HG03342 (cell line): ENCODE measurements at regions not wholly inside any gene's neighbourhood (a gene's known extent, or its start where the extent isn't known, plus 50 kb on each side); places are given as distances from the start of the nearest gene placed in this dataset.

Source experiments
- ATAC-seq: cut with Tn5 transposase; IDR thresholded peaks from one replicate; pipeline ENCODE4 v1.9.1; 2021; ENCODE audit warnings: mild to moderate bottlenecking, moderate library complexity; ENCODE audit not compliant: unreplicated experiment

- no peak for ATAC-seq
Measured at GRCh38 chr5:21694567-21694966, 1158.6 kb downstream of the CDH12 start.

GRCh38 chr5:21693591-21693990, 1159.6 kb downstream of the CDH12 start:
- no peak for ATAC-seq

- ATAC-seq = no peak
Measured at GRCh38 chr5:21689587-21689986, 1163.6 kb downstream of the CDH12 start.

DNA sequence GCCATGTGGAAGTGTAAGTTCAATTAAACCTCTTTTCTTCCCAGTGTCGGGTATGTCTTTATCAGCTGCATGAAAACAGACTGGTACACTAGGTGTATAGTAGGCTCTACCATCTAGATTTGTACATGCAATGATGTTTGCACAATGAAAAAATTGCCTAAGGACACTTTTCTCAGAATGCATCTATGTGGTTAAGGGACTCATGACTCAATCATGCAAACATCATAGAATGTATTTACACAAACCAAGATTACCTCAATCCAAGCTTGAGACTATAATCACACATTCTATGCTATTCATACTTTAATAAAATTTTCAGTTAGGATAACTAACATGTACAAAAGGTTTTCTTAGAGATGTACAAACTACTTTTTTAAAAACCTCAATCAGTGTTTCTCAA, 1164.5 kb downstream of the CDH12 start:
- ATAC-seq = no peak

- ATAC-seq = no peak
Measured at GRCh38 chr5:21687621-21688020, 1165.5 kb downstream of the CDH12 start.

GRCh38 chr5:21686706-21687105, 1166.4 kb downstream of the CDH12 start:
- no peak for ATAC-seq

DNA sequence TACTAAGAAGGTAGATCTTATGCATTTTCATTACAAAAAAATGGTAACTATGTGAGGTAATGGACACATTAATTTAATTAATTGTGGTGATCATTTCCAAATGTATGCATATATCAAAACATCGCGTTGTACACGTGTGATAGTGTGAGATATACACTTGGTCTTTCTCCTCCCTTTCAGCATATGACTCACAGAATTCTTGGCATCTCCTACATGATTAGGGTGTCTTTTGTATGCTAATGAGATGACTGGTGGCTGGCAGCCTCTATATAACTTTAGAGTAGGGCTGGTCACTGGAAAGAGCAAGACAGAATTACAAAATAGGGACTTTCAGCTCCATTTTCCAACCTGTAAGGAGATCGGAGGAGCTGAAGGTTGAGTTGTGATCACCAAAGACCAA, 1167.6 kb downstream of the CDH12 start:
- ATAC-seq = no peak

DNA sequence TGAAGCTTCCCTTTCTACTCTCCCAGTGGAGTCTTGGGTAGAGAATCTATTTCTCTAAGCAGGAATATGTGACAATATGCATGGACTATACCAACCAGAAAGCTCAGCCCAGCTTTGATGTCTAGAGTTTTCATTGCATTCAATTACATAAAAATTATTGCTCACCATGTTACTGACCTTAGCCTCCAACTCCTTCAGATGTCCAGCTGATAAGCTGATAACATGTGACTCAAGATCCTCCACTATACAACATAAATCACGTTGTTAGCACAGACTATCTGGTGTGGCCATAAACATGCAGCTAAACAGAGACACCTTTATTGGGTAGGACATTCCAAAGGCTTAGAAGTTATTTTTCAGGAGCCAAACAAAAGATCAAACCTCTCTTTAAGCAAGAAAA, 1168.2 kb downstream of the CDH12 start:
- no peak for ATAC-seq

DNA sequence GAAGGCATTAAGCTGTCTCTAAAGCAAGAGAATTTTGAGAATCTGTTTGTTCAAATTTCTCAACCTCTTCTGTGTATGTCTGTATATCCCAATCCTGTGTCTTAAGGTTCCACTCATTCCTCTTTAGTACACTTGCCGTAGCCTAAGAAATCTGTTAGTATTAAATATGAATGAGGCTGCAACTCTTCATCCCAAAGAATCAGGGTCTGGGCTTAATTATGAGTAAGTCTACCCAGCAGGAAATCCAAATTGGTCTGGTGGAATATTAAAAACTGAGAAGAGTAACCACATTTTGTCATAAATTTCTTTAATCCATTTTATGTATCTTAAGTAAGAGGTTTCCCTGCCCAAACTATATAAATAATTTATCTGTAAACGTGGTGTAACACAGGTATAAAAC, 1171.2 kb downstream of the CDH12 start:
- no peak for ATAC-seq

DNA sequence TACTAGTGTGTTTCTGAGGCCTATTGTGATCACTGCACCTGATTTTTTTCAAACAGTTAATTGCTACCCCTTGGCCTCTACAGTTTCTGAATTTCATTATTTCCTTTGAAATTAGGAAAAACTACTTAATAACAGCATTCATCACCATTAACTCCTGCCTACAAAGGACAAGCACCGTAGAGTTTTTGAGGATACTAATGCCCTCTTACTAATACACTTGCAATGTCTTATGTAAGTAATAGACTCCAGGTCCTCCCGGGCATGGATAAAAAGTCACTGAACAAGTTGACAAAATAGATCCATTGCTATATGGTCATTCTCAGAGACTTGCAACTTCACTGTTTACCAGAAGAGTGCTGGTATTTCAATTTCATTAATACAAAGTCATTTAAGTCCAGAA, 1172.5 kb downstream of the CDH12 start:
- ATAC-seq = no peak

DNA sequence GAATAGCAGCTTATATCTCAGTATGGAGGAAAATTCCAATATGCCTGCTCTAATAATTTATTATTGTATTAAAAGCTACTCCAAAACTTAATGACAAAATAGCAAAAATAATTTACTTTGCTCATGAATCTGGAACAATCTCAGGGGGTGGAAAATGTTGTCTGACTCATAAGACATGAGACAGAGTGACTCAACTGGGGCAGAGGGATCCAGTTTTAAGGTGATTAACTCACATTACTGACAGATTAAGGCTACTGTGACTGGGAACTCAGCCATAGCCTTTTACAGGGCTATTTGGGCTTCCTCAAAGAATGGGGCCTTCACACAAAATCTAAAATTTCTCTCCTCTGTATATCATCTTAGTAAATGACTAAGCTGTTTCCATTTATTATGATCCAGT, 1172.9 kb downstream of the CDH12 start:
- ATAC-seq = no peak

- ATAC-seq = no peak
Measured at GRCh38 chr5:21678526-21678925, 1174.6 kb downstream of the CDH12 start.

- ATAC-seq = no peak
Measured at GRCh38 chr5:21672911-21673310, 1180.2 kb downstream of the CDH12 start.

GRCh38 chr5:21672360-21672759, 1180.8 kb downstream of the CDH12 start:
- no peak for ATAC-seq

GRCh38 chr5:21665524-21665923, 1187.6 kb downstream of the CDH12 start:
- ATAC-seq = no peak

DNA sequence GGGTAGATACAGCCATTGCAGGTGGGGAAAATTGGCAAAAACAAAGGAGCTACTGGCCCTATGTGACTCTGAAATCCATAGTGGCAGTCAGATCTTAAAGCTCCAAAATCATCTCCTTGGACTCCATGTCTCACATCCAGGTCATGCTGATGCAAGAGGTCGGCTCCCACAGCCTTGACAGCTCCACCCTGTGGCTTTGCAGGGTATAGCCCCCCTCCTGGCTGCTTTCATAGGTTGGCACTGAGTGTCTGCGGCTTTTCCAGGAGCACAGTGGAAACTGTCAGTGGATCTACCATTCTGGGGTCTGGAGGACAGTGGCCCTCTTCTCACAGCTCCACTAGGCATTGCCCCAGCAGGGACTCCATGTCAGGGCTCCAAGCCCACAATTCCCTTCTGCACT, 1190.1 kb downstream of the CDH12 start:
- ATAC-seq = no peak

GRCh38 chr5:21661184-21661583, 1192.0 kb downstream of the CDH12 start:
- no peak for ATAC-seq

DNA sequence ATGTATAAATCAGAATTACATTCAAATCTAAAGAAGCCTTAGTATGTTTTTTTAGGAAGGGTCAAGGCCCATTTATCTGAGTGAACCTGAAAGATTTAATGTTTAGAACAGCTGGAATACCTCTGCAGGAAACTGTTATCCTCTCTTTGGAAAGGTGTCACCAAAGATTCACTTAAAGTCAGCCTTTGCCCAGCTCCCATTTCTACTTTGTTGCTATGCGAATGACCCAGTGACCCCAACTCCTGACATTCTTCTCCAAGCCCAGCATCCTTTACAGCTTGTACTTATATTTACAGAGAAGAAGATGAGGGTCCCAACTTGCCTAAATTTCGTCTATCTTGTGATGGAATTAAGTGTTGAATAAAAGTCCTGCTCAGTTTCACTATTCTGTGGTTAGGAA, 1198.6 kb downstream of the CDH12 start:
- no peak for ATAC-seq

DNA sequence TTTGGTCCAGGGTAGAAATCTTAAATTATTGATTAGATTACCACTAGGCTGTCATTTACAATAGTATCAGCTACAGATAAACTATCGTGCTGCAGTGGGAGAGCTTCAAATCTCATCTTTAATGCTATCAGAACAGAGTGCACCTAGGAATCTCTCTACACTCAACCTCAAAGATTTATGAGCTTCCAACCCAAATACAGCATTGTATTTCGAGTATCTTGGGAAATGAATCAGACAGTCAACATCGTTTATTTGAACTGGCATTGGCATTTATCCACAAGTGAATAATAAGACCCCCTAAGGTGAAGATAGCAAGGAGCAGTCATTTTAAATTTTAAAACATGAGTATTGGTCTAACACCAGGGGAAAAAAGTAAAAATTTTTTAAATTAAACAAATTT, 1203.2 kb downstream of the CDH12 start:
- ATAC-seq = no peak

DNA sequence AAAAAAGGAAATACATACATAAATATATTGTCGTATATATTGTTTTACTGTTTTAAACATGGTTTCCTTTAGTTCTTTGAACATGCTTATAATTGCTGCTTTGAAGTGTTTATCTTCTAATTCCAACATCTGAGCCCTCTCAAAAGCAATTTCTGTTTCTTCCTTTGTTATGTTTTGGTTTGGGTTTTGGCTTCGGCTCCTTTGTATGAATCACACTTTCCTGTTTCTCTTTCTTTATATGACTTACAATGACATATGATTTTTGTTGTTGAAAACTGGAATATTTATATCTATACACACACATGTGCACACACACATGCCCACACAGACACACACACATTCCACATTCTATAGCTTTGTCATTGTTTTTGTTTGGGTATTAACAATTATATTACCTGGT, 1206.7 kb downstream of the CDH12 start:
- no peak for ATAC-seq

DNA sequence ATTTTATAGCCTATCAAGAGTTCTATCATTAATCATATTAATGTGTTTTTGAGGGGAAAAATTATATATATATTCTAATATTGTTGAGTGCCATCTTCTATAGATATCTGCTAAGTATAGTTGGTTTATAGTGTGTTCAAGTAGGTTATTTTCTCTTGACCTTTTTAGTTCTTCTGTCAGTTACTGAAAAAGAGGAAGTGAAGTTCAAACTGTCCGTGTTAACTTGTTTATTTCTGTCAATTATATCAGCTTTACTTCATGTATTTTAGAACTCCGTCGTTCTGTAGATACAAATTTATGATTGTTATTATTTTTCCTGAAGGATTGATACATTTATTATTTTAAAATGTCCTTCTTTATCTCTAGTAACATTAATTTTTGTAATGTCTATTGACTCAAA, 1209.1 kb downstream of the CDH12 start:
- no peak for ATAC-seq

DNA sequence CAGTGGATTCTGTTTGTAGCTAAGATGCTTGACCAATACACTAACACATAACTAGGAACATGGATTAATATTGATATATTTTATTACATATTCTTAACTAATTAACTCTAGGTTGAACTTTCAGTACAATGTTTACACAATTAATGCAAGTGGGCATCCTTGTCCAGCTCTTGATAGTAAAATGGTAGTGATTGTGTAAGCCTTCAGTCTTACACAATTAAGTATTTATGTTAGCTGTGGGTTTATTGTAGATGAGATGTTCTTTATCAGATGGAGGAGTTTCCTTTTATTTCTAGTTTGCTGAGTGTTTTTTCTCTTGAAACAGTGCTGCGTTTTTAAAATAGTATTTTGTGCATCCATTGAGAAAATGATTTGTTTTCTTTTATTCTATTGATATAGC, 1210.8 kb downstream of the CDH12 start:
- ATAC-seq = no peak

DNA sequence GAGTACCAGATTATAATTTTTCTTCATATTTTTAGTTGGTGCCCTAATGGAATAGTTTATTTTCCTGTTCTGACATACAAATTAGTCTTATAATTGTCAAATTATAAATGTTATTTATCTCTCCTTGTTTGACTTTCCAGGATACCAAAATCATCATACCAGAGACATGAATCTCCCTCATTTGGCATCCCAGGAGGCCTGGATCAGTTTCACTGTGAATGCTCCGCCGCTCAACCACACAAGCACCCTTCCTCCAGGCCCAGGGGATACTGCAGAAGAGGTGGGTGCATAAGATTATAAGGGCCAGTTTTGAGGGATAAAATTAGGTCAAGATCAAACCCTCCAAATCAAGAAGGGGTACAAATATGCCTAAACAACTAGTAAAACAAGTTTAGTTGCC, 1229.3 kb downstream of the CDH12 start:
- ATAC-seq = no peak

GRCh38 chr5:21615195-21615765, 1237.9 kb downstream of the CDH12 start:
- ATAC-seq = no peak
